GM08714 (cell line): ENCODE measurements at regions not wholly inside any gene's neighbourhood (a gene's known extent, or its start where the extent isn't known, plus 50 kb on each side); places are given as distances from the start of the nearest gene placed in this dataset.
"Not testable (repeated sequence)": the region's sequence is repeated elsewhere in the genome, so short reads cannot be mapped to it uniquely, and the experiment has no call there.

Experiments used
- H3K4me3 ChIP-seq: fragments of 200-500 bp; sonication (Bioruptor generic); 2 replicates; pipeline ENCODE4 v1.5.1; 2014; ENCODE audit warnings: mild to moderate bottlenecking, low read length, inconsistent platforms
- ZNF274 ChIP-seq: IDR thresholded peaks from 2 replicates; pipeline ENCODE4 v1.6.1; 2012; ENCODE audit warnings: mild to moderate bottlenecking, low read depth, low read length

DNA sequence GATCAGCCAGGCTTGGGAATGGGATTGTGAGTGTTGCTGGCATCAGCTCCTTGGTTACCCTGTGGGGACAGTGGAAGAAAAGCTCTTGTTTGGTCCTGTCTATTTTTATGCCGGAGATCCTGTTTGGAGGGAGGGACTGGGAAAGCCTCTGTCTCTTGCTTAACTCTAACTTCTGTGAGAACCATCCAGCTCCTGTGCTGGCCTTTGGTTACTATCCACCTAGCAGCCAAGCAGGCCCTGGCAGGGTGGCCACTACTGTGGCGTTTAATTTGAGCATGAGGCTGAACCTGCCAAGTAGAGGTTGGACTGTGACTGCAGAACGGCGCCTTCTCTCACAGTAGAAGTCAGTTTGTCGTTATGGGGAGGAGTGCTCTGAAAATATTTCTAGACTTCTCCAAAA, 193.3 kb downstream of the UTRN start:
- no peak overlapping the region for H3K4me3 ChIP-seq
- no peak for TF ChIP-seq ZNF274

DNA sequence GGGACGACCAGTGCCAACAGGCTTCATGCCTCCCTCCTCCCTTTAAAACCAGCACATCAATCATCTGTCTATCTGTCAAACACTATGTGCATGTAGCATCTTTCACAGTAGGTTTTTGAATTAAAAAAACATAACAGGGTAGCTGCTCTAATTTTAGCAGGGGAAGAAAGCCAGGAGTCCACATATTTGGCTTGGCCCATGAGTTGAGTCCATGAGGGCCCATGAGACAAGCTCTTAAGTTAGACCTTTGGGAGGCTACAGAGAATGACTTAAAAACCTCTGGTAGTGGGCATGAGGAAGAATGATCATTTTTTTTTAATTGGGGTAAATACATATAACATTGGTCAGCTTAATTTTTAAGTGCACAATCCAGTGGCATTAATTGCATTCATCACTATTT, 194.9 kb downstream of the UTRN start:
- no peak overlapping the region for H3K4me3 ChIP-seq
- TF ChIP-seq ZNF274: no peak

DNA sequence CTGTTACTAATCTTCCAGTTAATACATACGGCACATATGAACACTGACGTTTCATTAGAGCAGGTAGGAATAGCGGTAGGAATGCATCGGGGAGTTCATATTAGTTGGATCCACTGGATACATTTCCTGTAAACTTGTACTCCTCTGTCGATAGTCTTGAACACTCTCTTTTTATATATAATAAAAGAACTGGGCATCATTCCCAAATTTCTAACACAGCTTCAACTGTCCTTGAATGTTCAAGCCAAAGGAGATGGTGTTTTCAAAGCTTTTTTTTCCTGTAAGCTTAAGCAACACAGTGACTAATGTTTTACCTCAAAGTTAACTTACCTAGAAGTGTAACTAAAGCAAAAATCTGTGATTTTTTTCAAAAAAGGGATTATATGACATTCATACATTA, 195.3 kb downstream of the UTRN start:
- no peak for TF ChIP-seq ZNF274
- no peak overlapping the region for H3K4me3 ChIP-seq

DNA sequence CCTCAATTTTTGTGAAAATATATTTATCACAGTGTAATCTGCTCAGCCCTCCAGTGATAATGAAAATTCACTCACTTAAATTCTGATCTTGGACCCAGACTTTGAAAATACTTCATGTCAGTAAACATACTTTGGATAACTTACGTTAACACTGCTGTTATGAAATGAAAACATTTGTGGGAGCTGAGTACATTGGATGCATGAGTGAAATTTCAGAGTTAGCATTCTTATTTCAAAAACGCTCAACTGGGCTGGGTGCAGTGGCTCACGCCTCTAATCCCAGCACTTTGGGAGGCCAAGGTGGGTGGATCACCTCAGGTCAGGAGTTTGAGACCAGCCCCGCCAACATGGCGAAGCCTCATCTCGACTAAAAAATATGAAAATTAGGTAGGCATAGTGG, 196.4 kb downstream of the UTRN start:
- no peak overlapping the region for H3K4me3 ChIP-seq
- TF ChIP-seq ZNF274: no peak

DNA sequence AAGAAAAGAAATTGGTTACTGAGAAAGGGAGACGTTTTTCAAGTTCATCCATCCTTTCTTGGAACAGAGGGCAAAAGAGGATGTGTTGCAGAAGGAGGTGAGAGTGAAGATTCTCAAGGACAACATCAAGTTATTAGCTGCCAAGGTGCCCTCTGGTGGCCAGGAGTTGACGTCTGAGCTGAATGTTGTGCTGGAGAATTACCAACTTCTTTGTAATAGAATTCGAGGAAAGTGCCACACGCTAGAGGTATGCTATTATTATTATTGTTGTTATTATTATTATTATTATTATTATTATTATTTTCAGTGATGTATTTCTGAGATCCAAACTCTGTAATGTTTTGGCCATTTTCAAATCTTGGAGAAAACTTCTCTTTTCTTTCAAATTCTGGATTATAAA, 197.0 kb downstream of the UTRN start:
- H3K4me3 ChIP-seq: no peak overlapping the region
- TF ChIP-seq ZNF274: no peak

DNA sequence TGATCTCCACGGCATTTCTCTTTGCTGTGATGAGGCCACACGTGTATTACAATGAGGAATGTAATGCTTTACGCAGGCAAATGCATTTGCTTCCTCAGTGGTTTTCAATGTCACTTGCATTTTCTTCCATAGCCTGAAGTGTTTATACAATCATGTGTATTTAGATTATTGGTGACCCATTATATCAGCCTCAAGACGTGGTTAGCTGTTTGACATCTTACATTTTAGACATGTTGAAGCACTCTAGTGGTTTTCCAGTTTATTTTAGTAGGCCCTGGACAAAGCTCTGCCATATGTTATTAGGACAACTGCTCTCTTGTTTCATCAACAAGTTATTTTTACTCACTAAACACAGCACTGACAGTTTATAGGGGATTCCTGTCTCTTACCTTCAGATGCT, 200.4 kb downstream of the UTRN start:
- H3K4me3 ChIP-seq: no peak overlapping the region
- TF ChIP-seq ZNF274: no peak

DNA sequence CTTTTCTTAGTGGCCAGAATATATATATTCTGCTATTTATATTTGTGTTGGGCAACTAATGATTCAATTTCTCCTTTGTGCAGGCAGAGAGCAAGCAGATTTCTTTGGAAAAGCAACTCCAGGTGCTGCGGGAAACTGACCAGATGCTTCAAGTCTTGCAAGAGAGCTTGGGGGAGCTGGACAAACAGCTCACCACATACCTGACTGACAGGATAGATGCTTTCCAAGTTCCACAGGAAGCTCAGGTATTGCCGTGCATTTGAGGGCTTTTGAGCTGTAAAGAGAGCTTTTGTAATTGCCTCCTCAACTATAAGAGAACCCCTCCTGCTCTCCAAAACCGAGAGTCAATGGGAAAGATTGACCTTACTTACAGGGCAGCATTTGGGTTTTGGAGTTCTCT, 203.5 kb downstream of the UTRN start:
- H3K4me3 ChIP-seq: no peak overlapping the region
- TF ChIP-seq ZNF274: no peak

DNA sequence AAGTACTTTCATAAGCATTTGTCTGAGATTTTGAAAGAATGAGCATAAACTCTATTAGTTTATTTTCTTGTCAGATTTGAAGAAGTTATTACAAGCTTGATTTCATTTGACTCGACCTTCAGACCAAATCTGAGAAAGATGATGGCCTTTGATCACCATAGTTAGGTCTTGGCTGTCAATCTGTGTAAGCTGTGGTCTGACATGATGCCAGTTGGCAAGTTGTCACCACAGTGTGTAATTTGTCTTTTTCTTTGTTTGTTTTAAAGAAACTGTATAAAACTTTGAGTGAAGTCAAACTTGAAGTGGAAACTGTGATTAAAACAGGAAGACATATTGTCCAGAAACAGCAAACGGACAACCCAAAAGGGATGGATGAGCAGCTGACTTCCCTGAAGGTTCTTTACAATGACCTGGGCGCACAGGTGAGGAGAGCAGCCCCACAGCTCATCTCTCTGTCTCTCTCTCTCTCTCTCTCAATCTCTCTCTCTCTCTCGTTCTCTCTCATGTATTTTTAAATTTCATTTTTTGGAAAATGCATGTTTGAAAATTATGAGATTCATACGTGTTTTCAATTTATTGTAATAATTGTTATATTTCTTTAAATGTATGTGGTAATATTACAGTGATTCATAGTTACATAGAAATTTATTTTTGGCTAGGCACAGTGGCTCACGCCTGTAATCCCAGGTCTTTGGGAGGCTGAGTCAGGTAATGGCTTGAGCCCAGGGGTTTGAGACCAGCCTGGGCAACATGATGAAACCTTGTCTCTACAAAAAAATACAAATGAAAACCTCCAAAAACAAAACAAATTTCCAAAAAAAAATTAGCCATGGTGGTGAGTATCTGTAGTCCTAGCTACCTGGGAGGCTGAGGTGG, 208.1 kb downstream of the UTRN start:
- no peak for TF ChIP-seq ZNF274
- no peak overlapping the region for H3K4me3 ChIP-seq

DNA sequence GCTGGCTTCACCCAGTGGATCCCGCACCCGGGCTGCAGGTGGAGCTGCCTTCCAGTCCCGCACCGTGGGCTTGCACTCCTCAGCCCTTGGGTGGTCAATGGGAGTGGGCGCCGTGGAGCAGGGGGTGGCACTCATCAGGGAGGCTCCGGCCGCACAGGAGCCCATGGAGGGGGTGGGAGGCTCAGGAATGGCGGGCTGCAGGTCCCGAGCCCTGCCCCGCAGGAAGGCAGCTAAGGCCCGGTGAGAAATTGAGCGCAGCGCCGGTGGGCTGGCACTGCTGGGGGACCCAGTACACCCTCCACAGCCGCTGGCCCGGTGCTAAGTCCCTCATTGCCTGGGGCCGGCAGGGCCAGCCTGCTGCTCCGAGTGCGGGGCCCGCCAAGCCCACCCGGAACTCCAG, 209.9 kb downstream of the UTRN start:
- H3K4me3 ChIP-seq: not testable (repeated sequence)

DNA sequence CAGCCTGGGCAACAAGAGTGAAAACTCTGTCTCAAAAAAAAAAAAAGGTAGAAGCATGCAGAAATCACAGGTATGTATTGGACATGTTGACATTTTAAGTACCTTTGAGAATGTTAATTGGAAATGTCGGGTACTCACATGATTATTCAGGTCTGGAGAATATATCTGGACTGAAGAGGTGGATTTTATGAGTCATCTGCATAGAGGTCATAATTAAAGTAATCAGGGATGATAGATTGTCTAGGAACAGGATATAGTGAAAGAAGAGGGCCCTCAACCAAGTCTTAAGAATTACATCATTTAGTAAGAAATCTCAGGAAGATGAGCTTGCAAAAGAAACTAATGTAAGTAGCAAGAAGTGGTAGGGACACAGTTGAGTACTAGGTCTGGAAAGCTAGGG, 212.5 kb downstream of the UTRN start:
- H3K4me3 ChIP-seq: no peak overlapping the region
- no peak for TF ChIP-seq ZNF274

DNA sequence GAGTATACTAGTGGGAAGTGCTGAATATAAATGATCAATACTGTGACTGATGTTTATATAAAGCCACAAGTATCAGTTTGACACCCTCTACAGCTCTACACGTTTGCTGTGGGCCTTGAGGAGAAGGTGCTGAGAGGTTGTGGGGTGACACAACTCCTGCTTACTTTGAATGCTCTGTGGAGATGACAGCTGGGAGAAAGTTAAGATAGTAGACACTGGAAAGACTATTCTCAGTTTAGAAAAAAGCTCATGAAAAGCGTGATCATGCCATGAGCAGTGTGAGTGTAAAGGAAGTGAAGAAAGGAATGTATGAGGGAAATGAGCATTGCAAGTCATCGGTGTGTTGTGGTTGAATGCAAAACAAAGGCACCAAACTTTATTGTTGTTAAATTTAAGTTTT, 215.8 kb downstream of the UTRN start:
- TF ChIP-seq ZNF274: no peak
- no peak overlapping the region for H3K4me3 ChIP-seq

DNA sequence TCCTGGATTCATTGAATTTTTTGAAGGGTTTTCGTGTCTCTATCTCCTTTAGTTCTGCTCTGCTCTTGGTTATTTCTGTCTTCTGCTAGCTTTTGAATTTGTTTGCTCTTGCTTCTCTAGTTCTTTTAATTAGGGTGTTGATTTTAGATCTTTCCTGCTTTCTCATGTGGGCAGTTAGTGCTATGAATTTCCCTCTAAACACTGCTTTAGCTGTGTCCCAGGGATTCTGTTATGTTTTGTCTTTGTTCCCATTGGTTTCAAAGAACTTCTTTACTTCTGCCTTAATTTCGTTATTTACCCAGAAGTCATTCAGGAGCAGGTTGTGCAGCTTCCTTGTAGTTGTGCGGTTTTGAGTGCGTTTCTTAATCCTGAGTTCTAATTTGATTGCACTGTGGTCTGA, 220.1 kb downstream of the UTRN start:
- H3K4me3 ChIP-seq: not testable (repeated sequence)

DNA sequence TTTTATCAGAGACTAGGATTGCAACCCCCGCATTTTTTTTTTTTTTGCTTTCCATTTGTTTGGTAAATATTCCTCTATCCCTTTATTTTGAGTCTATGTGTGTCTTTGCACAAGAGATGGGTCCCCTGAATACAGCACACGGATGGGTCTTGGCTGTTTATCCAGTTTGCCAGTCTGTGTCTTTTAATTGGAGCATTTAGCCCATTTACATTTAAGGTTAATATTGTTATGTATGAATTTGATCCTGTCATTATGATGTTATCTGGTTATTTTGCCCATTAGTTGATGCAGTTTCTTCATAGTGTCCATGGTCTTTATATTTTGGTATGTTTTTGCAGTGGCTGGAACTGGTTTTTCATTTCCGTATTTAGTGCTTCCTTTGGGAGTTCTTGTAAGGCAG, 220.9 kb downstream of the UTRN start:
- not testable (repeated sequence) for H3K4me3 ChIP-seq

DNA sequence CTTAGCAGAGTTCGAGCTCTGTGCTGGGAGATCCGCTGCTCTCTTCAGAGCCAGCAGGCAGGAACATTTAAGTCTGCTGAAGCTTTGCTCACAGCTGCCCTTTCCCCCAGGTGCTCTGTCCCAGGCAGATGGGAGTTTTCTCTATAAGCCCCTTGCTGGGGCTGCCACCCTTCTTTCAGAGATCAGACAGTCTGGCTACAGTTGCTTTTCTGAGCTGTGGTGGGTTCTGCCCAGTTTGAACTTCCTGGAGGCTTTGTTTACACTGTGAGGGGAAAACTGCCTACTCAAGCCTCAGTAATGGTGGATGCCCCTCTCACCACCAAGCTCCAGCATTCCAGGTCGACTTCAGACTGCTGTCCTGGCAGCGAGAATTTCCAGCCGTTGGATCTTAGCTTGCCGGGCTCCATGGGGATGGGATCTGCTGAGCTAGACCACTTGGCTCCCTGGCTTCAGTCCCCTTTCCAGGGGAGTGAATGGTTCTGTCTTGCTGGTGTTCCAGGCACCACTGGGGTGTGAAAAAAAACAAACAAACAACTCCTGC, 222.7 kb downstream of the UTRN start:
- not testable (repeated sequence) for H3K4me3 ChIP-seq

DNA sequence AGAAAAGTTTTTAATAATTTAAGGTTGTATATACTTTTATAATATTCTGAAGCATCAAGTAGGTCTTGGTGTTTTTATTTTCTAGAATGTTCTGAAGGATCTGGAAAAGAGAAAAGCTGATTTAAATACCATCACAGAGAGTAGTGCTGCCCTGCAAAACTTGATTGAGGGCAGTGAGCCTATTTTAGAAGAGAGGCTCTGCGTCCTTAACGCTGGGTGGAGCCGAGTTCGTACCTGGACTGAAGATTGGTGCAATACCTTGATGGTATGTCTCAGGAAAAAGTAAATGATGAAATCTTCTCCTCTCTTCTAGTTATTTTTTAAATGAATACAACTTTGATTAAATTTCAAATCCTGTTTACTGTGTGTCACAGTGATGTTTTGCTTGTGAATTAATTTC, 225.7 kb downstream of the UTRN start:
- H3K4me3 ChIP-seq: no peak overlapping the region
- TF ChIP-seq ZNF274: no peak

DNA sequence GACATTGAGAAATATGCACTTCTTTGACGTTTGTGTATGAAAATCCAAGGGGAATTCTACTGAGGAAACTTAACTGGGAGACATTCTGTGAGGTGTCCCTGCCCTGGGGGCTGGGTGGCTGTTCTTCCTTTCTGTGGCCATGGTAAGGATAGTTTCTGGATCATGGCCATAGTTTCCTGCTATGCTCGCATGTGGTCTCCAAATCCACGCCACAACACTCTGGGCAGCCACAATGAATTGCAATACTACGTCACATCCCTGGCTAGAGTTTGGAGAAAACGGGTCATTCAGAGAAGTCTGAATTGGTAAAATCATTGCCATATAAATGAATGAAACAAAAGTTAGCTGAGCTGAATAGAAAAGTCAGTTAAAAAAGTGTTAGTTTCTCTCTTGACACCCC, 230.6 kb downstream of the UTRN start:
- H3K4me3 ChIP-seq: no peak overlapping the region
- no peak for TF ChIP-seq ZNF274
